GM12874 (cell line): ENCODE measurements at regions not wholly inside any gene's neighbourhood (a gene's known extent, or its start where the extent isn't known, plus 50 kb on each side); places are given as distances from the start of the nearest gene placed in this dataset.

Experiments used
- CTCF ChIP-seq: IDR thresholded peaks from 2 replicates; pipeline ENCODE4 v1.5.1; 2011; ENCODE audit warnings: low read depth, mild to moderate bottlenecking, control low read depth, low read length, moderate library complexity; ENCODE audit not compliant: insufficient read depth

- no peak for TF ChIP-seq CTCF
These were observed 474.1 kb upstream of the AKR1E2 start for GRCh38 chr10:4351723-4352413.

- TF ChIP-seq CTCF = no peak
These were observed 478.6 kb upstream of the AKR1E2 start for GRCh38 chr10:4347397-4347796.

- no peak for TF ChIP-seq CTCF
These were observed 479.9 kb upstream of the AKR1E2 start for GRCh38 chr10:4345877-4346646.

- TF ChIP-seq CTCF = no peak
These were observed 481.5 kb upstream of the AKR1E2 start for GRCh38 chr10:4344492-4344994.

- TF ChIP-seq CTCF = no peak
These were observed 482.1 kb upstream of the AKR1E2 start for GRCh38 chr10:4343873-4344272.

- no peak for TF ChIP-seq CTCF
These were observed 482.9 kb upstream of the AKR1E2 start for GRCh38 chr10:4343091-4343490.

GRCh38 chr10:4338768-4339167, 487.2 kb upstream of the AKR1E2 start:
- TF ChIP-seq CTCF = no peak
